SK-N-SH treated with all-trans-retinoic acid at 6 μM for 48 hours (cell line): ENCODE measurements at regions not wholly inside any gene's neighbourhood (a gene's known extent, or its start where the extent isn't known, plus 50 kb on each side); places are given as distances from the start of the nearest gene placed in this dataset.

Experiments used
- ISL1 ChIP-seq: fragments of 250-450 bp; sonication (Bioruptor Pico); IDR thresholded peaks from 2 replicates; pipeline ENCODE4 v2.1.2; 2022; ENCODE audit warnings: mild to moderate bottlenecking, moderate library complexity
- OSR1 ChIP-seq: fragments of 250-450 bp; sonication (Bioruptor Pico); IDR thresholded peaks from 2 replicates; pipeline ENCODE4 v1.8.0; 2022; ENCODE audit warnings: moderate library complexity, mild to moderate bottlenecking, inconsistent platforms
- TF ChIP-seq, protein P1 (sequence below): fragments of 250-450 bp; sonication (Bioruptor Pico); IDR thresholded peaks from 2 replicates; pipeline ENCODE4 v1.8.0; 2020; ENCODE audit warnings: mild to moderate bottlenecking, moderate library complexity, borderline replicate concordance

DNA sequence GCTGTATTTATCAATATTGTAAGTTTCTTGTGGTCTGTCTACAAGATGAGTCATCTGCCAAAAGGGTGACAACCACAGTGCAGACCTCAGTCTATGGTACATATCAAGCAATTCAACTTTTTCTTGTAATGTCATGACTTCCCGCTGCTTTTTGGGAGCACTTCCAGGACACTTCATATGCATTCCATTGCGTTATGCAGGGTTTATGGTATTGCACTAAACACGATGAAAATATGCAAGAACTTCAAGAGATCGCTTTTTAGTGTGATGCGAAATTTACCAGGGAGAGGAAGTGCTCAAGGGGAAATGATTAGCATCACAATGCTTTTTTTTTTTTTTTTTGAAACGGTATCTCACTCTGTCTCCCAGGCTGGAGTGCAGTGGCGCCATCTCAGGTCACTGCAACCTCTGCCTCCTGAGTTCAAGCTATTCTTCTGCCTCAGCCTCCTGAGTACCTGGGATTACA is 166.5 kb downstream of the TFAP2A start:
- TF ChIP-seq, protein P1, sequence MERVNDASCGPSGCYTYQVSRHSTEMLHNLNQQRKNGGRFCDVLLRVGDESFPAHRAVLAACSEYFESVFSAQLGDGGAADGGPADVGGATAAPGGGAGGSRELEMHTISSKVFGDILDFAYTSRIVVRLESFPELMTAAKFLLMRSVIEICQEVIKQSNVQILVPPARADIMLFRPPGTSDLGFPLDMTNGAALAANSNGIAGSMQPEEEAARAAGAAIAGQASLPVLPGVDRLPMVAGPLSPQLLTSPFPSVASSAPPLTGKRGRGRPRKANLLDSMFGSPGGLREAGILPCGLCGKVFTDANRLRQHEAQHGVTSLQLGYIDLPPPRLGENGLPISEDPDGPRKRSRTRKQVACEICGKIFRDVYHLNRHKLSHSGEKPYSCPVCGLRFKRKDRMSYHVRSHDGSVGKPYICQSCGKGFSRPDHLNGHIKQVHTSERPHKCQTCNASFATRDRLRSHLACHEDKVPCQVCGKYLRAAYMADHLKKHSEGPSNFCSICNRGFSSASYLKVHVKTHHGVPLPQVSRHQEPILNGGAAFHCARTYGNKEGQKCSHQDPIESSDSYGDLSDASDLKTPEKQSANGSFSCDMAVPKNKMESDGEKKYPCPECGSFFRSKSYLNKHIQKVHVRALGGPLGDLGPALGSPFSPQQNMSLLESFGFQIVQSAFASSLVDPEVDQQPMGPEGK (CRISPR knock-in tag): no peak
- no peak for TF ChIP-seq ISL1 (CRISPR knock-in tag)
- no peak for TF ChIP-seq OSR1 (CRISPR knock-in tag)
